ENCODE measurements at regions not wholly inside any gene's neighbourhood (a gene's known extent, or its start where the extent isn't known, plus 50 kb on each side); places are given as distances from the start of the nearest gene placed in this dataset.

GRCh38 chr6:14640631-14641030 is 523.1 kb downstream of the CD83 start:
- TF ChIP-seq, protein P1, sequence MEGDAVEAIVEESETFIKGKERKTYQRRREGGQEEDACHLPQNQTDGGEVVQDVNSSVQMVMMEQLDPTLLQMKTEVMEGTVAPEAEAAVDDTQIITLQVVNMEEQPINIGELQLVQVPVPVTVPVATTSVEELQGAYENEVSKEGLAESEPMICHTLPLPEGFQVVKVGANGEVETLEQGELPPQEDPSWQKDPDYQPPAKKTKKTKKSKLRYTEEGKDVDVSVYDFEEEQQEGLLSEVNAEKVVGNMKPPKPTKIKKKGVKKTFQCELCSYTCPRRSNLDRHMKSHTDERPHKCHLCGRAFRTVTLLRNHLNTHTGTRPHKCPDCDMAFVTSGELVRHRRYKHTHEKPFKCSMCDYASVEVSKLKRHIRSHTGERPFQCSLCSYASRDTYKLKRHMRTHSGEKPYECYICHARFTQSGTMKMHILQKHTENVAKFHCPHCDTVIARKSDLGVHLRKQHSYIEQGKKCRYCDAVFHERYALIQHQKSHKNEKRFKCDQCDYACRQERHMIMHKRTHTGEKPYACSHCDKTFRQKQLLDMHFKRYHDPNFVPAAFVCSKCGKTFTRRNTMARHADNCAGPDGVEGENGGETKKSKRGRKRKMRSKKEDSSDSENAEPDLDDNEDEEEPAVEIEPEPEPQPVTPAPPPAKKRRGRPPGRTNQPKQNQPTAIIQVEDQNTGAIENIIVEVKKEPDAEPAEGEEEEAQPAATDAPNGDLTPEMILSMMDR (conservative IDR thresholded peaks at IDR 0.05; ENCODE audit: low read depth, low read length) = no peak
- DNase-seq (ENCODE audit: low read depth) = no peak

GRCh38 chr6:14641423-14642135 is 524.0 kb downstream of the CD83 start:
- DNase-seq (ENCODE audit: low read depth) = no peak
- no peak overlapping the region for H3K4me3 ChIP-seq (ENCODE audit: low read depth, low read length)
- TF ChIP-seq, protein P1 (conservative IDR thresholded peaks at IDR 0.05; ENCODE audit: low read depth, low read length) = no peak

More at GRCh38 chr6:14640631-14641030, 523.1 kb downstream of the CD83 start:
- no peak overlapping the region for H3K4me3 ChIP-seq (ENCODE audit: low read depth, low read length)

GRCh38 chr6:14642136-14642505 is 524.5 kb downstream of the CD83 start:
- DNase-seq (ENCODE audit: low read depth) = no peak
- TF ChIP-seq, protein P1 (conservative IDR thresholded peaks at IDR 0.05; ENCODE audit: low read depth, low read length) = no peak
- no peak overlapping the region for H3K4me3 ChIP-seq (ENCODE audit: low read depth, low read length)

DNA sequence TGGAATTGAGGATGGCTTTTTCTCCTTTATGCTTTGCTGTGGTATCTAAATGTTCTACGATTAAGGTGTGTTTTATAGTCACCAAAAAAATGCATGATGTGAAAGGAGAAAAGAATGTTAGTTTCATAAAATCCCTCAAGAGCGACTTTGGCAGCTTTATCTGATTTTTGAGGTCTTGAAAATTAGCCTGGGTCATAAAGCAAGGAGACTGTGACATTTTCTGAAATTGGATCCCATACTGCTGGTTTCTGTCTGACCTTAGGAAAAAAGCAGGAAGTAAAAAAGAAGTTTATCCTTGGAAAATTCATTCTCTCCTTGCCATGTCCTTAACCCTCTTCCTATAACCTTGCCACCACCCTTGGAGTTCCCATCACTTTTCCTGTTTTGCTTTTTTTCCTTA is 525.3 kb downstream of the CD83 start:
- DNase-seq (ENCODE audit: low read depth) = no peak
- no peak overlapping the region for H3K4me3 ChIP-seq (ENCODE audit: low read depth, low read length)
- TF ChIP-seq, protein P1 (conservative IDR thresholded peaks at IDR 0.05; ENCODE audit: low read depth, low read length) = no peak

- TF ChIP-seq, protein P1 (conservative IDR thresholded peaks at IDR 0.05; ENCODE audit: low read depth, low read length) = no peak
- no peak for DNase-seq (ENCODE audit: low read depth)
- H3K4me3 ChIP-seq (ENCODE audit: low read depth, low read length) = no peak overlapping the region
These were observed 526.8 kb downstream of the CD83 start for GRCh38 chr6:14644381-14644780.

DNA sequence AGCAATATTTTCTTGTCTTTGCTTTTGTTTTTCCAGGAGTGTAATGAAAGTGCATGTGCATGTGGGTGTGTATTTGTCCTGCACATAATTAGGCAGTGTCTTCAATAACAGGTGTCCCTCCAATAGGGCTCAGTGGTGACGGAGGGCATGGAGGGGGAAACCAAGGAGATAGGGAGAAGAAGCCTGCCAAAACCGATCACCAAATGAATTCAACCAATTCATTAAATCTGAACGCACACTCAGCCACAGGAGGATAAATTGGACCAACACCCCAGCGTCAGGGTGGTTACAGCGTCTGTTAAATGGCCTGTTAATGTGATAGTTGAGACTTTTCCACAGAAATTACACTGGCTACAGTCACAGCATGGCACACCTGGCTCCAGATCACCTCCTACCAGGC is 527.6 kb downstream of the CD83 start:
- DNase-seq (ENCODE audit: low read depth) = no peak
- TF ChIP-seq, protein P1 (conservative IDR thresholded peaks at IDR 0.05; ENCODE audit: low read depth, low read length) = no peak
- no peak overlapping the region for H3K4me3 ChIP-seq (ENCODE audit: low read depth, low read length)

DNA sequence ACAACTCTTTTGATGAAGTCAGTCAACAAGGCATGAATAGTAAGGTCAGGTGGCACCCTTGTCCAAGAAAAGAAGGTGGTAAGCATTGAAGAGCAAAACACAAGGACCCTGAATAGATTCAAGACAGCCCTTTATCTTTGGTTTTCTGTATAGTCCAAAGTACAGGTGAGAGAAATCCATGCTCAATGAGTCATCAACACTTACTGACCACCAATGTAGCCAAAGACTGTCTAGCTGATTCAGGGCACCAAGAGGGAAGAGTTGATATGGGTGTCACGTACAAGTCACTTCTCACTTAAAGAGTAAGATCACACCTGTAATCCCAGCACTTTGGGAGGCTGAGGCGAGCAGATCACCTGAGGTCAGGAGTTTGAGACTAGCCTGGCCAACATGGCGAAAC is 528.3 kb downstream of the CD83 start:
- no peak for DNase-seq (ENCODE audit: low read depth)
- TF ChIP-seq, protein P1 (conservative IDR thresholded peaks at IDR 0.05; ENCODE audit: low read depth, low read length) = no peak
- no peak overlapping the region for H3K4me3 ChIP-seq (ENCODE audit: low read depth, low read length)

All from epithelial cell of proximal tubule (primary cell).